Breast epithelium (tissue), 3 donors: ENCODE measurements at regions not wholly inside any gene's neighbourhood (a gene's known extent, or its start where the extent isn't known, plus 50 kb on each side); places are given as distances from the start of the nearest gene placed in this dataset.

Experiments used
- POLR2AphosphoS5 ChIP-seq, 3 donors: sonication (generic); formaldehyde crosslinking; IDR thresholded peaks; one replicate each; pipeline ENCODE4 v1.6.1; 2017; ENCODE audit warnings: antibody characterized with exemption in 3 of 3
- TF ChIP-seq, protein P1 (sequence below), 3 donors: fragments of 450-650 bp; IDR thresholded peaks; one replicate each; pipeline ENCODE4 v1.5.1; 2016 to 2017; ENCODE audit warnings: antibody characterized with exemption in 3 of 3, mild to moderate bottlenecking in 3 of 3, moderate library complexity in 3 of 3

GRCh38 chr4:123593655-123594054, 197.1 kb downstream of the SPRY1 start:
- TF ChIP-seq, protein P1, sequence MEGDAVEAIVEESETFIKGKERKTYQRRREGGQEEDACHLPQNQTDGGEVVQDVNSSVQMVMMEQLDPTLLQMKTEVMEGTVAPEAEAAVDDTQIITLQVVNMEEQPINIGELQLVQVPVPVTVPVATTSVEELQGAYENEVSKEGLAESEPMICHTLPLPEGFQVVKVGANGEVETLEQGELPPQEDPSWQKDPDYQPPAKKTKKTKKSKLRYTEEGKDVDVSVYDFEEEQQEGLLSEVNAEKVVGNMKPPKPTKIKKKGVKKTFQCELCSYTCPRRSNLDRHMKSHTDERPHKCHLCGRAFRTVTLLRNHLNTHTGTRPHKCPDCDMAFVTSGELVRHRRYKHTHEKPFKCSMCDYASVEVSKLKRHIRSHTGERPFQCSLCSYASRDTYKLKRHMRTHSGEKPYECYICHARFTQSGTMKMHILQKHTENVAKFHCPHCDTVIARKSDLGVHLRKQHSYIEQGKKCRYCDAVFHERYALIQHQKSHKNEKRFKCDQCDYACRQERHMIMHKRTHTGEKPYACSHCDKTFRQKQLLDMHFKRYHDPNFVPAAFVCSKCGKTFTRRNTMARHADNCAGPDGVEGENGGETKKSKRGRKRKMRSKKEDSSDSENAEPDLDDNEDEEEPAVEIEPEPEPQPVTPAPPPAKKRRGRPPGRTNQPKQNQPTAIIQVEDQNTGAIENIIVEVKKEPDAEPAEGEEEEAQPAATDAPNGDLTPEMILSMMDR (IDR thresholded peaks at IDR 0.05), result no peak
- no peak for TF ChIP-seq POLR2AphosphoS5 (IDR thresholded peaks at IDR 0.05)
